ENCODE measurements at regions not wholly inside any gene's neighbourhood (a gene's known extent, or its start where the extent isn't known, plus 50 kb on each side); places are given as distances from the start of the nearest gene placed in this dataset.

DNA sequence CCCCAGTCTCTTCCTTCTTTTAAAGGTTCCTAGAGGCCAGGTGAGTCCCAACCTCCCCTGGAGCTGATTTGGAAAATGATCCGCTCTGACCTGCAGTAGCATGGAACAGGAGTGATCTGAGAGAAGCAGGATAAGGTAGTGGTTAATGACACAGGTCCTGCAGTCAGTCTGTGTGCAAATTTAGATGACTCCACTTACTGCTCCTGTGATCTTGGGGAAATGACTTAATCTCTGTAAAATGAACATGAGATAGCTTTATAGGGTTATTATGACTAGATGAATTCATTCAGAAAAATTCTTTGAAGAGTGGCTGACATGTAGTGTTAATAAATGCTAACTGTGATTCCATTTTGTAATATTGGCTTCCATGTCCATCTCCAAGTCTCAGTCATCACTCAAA, 374.9 kb upstream of the CAMK1G start:
- DNase-seq: no peak

DNA sequence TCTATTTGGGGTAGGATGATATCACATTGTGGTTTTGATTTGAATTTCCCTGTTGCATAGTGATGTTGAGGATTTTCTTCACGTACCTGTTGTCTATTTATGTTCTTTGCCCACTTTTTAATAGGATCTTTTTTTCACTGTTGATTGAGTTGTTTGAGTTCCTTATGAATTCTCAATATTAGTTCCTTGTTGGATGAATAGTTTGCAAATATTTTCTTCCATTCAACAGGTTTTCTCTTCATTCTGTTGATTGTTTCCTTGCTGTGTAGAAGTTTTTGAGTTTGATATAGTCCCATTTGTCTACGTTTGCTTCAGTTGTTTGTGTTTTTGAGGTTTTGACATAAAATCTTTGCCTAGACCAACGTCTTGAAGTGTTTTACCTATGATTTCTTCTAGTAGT, 369.5 kb upstream of the CAMK1G start:
- no peak for DNase-seq

DNA sequence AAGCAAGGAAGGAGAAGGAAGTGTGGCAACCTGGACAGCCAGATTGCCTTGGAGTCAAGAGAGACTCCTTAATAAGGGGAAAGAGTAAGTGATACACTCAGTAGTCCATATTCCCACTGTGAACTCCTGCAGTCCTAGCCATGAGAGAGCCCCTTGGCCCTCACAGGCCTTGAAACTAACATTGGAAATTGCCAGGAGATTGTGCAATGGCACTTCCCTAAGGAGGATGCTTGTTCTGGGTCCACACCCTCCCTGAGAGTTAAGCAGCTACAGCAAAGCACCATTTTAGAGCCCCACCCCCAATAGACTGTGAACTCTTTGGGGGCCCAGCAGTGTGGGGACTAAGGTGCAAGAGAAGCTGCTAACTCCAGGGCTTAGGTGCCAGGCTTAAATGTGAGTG, 367.7 kb upstream of the CAMK1G start:
- DNase-seq: no peak

DNA sequence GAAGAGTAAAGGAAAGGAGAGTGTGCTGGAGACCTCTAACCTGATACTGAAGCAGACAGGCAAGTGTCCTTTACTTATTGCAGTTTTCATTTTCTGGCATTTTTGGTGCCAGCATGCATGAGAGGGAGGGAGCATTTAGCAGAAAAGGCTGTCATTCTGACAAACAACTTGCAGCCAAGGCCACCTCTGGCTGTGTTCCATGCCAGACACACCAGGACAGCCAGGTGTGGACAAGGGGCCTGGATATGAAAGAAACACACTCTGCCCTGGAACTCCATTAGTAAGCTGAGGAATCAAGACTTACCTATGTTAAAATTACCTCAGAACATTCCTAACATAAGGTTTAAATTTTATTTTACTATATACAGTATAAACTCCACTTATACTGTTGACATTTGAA, 365.4 kb upstream of the CAMK1G start:
- DNase-seq: no peak

DNA sequence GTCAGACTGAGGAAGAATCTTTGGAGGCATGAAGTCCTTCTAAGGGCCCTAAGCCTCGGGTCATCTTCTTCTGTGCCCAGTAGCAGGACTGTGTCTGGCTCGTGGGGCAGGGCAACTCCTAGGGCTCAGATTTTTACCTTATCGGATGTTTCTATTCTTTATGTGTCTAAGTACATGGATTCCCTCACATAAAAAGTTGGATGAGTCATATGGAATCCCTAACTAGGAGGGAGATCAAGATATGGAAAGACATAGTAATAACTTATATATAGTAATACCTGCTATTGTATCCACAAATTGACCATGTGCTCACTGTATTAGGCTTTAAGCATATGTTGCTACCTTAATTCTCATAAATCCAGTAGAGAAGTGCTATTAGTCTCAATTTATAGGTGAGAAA, 364.5 kb upstream of the CAMK1G start:
- no peak for DNase-seq

- no peak for DNase-seq
Observed at GRCh38 chr1:209219791-209220524, 363.6 kb upstream of the CAMK1G start.

GRCh38 chr1:209222826-209223225, 360.7 kb upstream of the CAMK1G start:
- DNase-seq: no peak

GRCh38 chr1:209223791-209224190, 359.7 kb upstream of the CAMK1G start:
- DNase-seq: no peak

GRCh38 chr1:209224886-209225285, 358.6 kb upstream of the CAMK1G start:
- no peak for DNase-seq

- no peak for DNase-seq
Observed at GRCh38 chr1:209227171-209227570, 356.3 kb upstream of the CAMK1G start.

- DNase-seq: no peak
Observed at GRCh38 chr1:209227941-209228340, 355.6 kb upstream of the CAMK1G start.

DNA sequence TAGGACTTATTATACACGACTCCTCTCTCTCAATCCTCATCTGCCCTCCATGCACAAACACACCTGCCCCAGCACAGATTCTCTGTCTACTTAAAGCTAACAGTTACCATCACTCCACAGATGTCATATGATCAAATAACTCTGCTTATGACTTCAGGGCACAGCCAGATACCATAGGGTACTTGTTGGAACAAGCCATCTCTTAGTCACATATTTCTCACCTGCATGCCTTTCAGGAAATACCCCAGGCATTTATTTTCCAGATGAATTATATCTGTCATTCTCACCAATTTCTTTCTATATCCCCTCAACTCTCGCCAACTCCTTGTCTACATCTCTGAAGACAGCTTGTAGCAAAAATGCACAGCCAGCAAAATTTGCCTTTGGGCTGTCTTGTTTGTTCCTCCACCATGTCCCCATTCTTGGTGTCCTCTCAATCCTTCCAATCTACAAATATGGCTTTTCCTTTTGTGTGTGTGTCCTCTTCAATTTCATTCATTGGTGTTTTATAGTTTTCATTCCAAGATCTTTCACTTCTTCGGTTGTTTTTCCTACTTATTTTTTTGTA, 353.9 kb upstream of the CAMK1G start:
- no peak for DNase-seq

GRCh38 chr1:209230314-209230713, 353.2 kb upstream of the CAMK1G start:
- DNase-seq: no peak

- no peak for DNase-seq
Observed at GRCh38 chr1:209231476-209232156, 351.9 kb upstream of the CAMK1G start.

DNA sequence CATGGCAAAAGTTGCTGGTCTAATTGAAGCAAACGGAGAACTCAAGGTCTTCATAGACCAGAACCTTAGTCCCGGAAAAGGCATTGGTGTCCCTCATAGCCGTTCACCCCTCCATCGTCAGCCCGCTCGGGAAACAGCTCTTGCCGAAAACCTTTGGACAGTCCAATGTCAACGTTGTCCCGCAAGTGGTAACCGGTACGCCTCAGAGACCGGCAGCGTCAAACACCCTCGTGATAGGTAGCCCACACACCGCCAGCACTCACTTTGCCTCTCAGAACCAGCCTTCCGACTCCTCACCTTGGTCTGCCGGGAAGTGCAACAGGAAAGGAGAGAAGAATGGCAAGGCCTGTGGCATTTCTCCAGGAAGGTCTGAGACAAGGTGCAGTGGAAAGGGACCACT, 351.3 kb upstream of the CAMK1G start:
- DNase-seq: no peak

- no peak for DNase-seq
Observed at GRCh38 chr1:209232759-209233158, 350.8 kb upstream of the CAMK1G start.

DNA sequence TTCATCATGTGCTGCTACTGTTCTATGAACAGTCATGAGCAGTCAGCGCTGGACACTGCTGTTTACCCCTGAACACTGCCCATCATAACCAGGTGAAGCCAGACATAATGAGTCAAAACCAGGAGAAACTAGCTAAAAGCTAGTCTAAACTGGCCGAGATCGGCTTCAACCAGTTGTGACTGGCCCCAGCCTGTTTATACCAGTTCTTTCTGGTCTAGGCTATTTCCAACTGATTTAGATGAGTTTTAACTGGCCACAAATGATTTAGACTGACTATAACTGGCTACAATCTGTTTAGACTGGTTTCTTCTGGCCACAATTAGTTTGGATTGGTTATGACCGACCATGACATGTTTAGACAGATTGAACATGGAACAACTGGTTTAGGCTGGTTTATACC, 348.3 kb upstream of the CAMK1G start:
- no peak for DNase-seq

- DNase-seq: no peak
Observed at GRCh38 chr1:209238356-209238755, 345.2 kb upstream of the CAMK1G start.

DNA sequence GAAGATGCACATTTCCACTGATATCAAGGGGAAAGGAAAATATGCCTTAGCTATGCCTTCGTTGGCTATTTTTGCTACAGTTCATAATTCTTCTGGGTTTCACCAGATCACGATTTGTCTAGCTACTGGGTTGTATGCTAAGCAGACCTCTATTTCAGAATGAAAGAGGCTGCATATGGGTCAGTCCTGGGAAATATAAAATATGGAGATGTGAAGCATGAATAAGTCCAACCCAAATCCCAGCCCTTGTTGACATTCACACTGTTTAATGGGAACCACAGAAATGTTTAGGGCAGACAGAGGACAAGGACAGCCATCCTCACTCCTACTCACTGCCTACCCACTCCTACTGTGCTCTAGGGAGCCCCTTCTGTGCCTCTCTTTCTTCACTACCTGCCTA, 343.2 kb upstream of the CAMK1G start:
- DNase-seq: no peak

DNA sequence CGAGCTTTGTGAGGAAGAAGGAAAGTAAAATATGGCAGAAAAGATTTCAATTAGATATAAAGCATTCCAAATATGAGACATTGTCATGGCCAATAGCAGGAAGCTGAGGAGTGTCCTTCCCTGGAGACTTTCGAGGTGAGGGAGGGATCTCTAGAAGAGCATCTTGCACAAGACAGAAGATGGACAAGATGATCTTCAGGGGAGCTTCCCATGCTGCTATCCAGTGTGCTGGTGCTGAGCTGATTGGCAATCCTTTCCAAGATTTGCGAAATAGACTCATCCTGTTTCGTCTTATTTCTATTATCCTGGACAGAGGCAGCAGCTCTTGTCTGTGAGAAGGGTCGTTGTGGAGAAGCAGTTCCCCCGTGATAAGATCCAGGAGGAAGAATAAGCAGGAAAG, 342.0 kb upstream of the CAMK1G start:
- DNase-seq: no peak

DNA sequence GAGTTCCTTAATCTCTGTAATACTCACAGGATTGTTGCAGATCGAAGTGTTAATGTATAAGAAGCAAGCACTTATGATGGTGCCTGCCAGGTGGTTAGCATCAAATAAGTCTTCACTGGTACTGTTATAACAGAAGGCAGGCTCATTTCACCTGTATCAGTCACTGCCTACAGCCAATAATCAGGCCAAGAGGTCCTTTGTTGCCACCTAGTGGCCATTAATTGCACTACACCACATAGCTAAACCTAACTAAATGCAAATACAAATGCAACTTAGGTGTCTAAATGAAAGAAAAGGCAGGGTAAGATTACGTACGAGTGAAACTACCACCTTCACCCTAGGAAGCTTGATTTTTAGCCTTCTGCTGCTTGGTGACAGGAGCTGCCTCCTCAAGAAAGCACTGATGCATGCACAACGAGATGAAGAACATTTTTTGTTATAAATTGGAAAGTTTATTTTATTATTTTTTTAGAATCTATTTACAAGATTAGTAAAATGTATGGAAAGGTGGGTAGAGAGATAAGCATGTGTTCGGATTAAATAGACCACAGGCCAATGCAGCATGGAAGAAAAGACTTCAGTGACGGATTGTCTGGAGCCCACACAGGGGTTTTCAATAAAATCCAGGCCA, 334.8 kb upstream of the CAMK1G start:
- peak; percentile 85 for DNase-seq

DNA sequence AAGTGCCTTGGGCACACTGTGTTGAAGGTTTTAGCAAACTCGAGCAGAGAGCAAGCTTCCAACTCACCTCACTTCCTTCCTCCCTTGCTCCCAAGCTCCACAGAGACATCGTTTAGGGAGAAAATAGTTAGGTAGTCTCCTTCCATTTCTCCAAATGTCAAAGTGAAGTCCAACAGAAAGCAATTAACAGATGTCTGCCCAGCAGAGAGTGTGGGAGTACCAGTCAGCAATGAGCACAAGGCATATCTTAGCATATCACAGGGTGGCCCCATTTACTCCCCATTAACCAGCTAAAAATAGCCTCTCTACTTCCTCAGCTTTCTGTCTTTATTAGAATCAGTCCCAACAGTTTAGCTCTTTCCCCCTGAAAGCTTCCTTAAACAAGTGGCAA, 334.2 kb upstream of the CAMK1G start:
- peak; percentile 55 for DNase-seq

- DNase-seq: peak; percentile 26
Observed at GRCh38 chr1:209249785-209250440, 333.6 kb upstream of the CAMK1G start.

All from DMS79 treated with DMSO at 0.1 percent for 48 hours (cell line).